Right renal cortex interstitium (tissue), 3 donors: ENCODE measurements at regions not wholly inside any gene's neighbourhood (a gene's known extent, or its start where the extent isn't known, plus 50 kb on each side); places are given as distances from the start of the nearest gene placed in this dataset.
"Not testable (repeated sequence)": the region's sequence is repeated elsewhere in the genome, so short reads cannot be mapped to it uniquely, and the experiment has no call there.

Experiments
- DNase-seq, 3 donors: peaks; one replicate each; pipeline ENCODE4 v3.0.0-alpha.2; 2013; ENCODE audit warnings: low read depth in 3 of 3, low spot score in 2 of 3

- DNase-seq, result no peak
These were observed 68.0 kb upstream of the ZNF157 start for GRCh38 chrX:47302396-47302795.

GRCh38 chrX:47306471-47307023 is 63.8 kb upstream of the ZNF157 start:
- not testable (repeated sequence) for DNase-seq

GRCh38 chrX:47311932-47312774 is 58.2 kb upstream of the ZNF157 start:
- peak in 1 of 3 donors; percentile 46 for DNase-seq

- no peak for DNase-seq
These were observed 57.3 kb upstream of the ZNF157 start for GRCh38 chrX:47313056-47313455.

GRCh38 chrX:47316276-47317025 is 53.9 kb upstream of the ZNF157 start:
- DNase-seq, result no peak
